ENCODE measurements at regions not wholly inside any gene's neighbourhood (a gene's known extent, or its start where the extent isn't known, plus 50 kb on each side); places are given as distances from the start of the nearest gene placed in this dataset.

- DNase-seq = no peak
Measured at GRCh38 chr16:76913046-76913445, 277.9 kb upstream of the MON1B start.

GRCh38 chr16:76926042-76926441, 264.9 kb upstream of the MON1B start:
- DNase-seq = no peak

DNA sequence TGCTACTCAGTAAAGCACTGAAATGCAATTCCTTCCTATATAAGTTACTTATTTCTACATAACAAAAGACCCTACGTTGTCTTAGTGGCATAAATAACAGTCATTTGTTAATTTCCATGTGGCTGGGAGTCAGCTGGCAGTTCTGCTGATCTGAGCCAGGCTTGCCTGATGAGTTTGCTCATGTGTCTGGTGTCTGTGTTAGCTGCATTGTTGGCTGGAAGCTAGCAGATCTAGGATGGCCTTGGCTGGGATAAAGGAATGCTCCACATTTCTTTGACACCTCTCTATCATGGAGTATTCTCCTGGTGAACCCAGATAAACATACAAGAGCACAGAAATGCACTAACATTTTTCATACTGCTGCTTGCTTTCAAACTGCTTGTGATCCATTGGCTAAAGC, 264.4 kb upstream of the MON1B start:
- no peak for DNase-seq

DNA sequence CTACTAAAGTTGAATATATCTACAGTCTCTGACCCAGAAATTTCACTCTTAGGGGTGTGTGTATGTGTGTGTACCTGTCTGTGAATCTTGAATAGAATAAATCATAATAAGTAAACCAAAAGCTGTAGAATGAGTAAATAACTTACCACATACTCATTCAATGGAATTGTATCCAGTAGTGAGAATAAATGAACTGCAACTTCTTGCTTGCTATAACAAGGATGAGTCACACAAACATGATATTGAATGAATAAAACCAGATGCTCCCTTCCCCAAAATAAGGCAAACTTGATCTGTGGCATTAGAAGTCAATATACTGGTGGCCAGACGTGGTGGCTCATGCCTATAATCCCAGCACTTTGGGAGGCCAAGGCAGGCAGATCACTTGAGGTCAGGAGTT, 259.8 kb upstream of the MON1B start:
- no peak for DNase-seq

GRCh38 chr16:76932541-76933211, 258.3 kb upstream of the MON1B start:
- no peak for DNase-seq

DNA sequence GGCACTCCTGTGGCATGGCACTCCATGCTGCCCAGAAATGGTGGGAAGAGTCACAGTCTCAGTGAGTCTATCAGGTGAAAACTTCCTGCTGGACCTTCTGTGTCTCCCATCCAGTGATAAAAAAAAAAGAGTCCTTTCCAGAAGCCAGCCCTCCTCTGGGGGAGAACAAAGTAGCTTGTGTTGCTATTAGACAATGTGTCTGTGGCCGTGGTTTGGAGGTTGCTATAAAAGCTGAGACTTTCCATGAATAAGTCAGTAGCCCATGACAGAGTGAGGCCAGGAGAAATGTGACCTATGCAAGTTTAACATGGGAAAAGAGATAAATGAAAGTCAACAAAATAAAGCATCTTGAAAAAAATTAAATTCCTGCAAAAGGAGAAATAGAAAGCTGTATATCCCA, 250.7 kb upstream of the MON1B start:
- no peak for DNase-seq

GRCh38 chr16:76941113-76941512, 249.9 kb upstream of the MON1B start:
- no peak for DNase-seq

- no peak for DNase-seq
Measured at GRCh38 chr16:76942089-76942488, 248.9 kb upstream of the MON1B start.

- DNase-seq = no peak
Measured at GRCh38 chr16:76943921-76944320, 247.1 kb upstream of the MON1B start.

- DNase-seq = no peak
Measured at GRCh38 chr16:76946879-76947278, 244.1 kb upstream of the MON1B start.

GRCh38 chr16:76947749-76948148, 243.2 kb upstream of the MON1B start:
- no peak for DNase-seq

DNA sequence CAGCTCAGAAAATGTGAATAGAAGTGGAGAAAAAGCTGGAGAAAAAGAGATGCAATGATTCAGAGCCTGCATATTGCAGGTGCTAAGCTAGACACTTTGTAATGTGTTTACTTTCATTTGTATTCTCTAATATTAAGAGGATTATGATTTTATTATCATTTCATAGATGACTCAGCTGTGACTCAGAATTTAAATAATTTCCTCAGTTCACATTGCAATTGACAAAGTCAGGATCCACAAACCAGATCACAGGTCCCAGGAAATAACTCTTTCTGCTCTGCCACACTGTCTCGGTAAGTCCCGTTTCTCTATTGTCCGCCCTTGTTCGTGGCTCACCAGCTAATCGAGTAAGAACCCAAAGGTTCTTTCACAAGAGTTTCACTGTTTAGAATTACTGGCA, 235.4 kb upstream of the MON1B start:
- no peak for DNase-seq

DNA sequence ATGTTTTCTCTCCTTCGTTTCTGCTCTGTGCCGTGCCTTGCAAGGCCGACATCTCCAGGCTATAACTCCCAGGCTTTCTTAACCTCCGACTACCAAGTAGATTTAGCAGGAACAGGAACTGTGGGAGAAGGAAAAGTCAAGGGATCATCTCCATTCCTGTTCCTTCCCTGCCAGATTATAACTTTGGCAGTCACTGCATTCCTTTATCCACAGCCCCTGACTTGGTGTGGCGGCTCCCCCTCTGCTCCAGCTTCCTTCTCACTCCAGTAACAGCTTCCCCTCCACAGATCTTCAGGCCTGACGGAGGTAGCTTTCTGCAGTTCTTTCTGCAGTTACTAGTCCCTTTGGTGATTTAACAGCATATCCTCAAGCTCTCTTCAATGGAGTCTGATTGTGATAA, 234.6 kb upstream of the MON1B start:
- no peak for DNase-seq

- DNase-seq = no peak
Measured at GRCh38 chr16:76956841-76957240, 234.1 kb upstream of the MON1B start.

GRCh38 chr16:76959166-76959565, 231.8 kb upstream of the MON1B start:
- DNase-seq = no peak

GRCh38 chr16:76963614-76964315, 227.2 kb upstream of the MON1B start:
- DNase-seq = no peak

DNA sequence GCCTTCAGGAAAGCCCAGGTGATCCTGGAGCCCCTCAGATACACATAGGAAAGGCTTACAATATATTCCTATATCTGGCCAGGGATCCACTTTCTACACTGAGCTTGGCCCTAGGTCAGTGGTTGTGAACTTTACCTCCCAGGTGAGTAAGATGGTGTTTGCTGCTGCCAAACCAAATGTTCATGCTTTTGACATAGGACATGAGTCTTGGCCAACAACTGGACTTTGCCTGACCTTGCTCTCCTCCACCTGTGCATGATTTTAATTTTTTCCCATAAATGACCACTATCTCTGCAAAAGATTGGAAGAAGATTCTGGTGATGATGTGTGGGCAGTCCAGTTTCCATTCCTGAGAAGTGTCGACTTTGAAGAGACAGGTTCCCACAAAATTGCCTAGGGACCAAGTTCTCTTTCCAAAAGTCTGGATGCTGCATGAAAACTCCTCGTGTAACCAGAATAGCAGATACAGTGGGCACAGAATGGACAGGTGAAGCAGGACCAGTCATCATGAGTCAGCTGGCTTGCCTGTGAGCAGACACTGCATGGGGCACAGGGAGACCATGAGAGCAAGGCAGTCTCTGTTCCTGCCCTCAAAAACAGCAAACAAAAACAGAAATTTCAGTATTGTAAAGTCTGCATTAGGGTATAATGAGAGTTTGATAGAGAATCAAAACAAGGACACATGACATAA, 226.4 kb upstream of the MON1B start:
- DNase-seq = no peak

DNA sequence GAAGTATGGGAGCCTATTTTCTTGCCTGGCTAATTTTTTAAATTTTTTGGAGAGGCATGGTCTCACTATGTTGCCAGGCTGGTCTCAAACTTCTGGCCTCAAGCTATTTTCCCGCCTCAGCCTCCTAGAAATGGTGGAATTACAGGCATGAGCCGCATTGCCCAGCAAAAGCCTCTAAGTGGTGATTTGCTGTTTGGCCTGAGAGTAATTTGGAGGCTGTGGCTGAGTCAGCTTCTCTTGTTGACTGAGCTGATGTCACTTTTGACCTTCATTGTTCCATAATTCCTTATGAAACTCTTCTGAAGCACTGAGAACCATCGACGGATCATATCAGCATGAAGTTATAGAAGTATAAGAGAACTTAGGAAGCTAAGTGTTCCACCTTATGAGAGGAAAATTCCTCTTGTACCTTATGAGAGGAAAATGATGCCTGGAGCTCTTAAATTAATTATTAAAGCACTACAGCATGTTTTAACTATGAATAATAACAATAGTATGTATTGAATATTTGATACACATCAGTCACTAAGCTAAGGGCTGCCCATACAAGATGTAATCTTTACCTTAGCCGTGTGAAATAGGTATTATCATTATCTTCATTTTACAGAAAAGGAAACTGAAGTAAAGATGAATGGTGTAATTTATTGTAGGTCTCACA, 220.8 kb upstream of the MON1B start:
- no peak for DNase-seq

GRCh38 chr16:76970745-76971099, 220.3 kb upstream of the MON1B start:
- DNase-seq = no peak

GRCh38 chr16:76976101-76976500, 214.9 kb upstream of the MON1B start:
- no peak for DNase-seq

DNA sequence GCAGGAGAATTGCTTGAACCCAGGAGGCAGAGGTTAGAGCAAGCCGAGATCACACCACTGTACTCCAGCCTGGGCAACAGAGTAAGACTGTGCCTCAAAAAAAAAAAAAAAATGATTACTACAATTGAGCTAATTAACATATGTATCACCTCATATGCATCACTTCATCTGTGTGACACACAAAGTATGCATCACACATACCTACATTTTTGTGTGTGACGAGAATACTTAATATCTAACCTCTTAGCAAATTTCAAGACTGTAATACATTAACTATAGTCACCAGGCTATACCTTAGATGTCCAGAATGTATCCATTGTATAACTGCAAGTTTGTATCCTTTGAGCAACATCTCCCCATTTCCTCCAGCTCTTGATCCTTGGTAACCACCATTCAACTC, 214.2 kb upstream of the MON1B start:
- no peak for DNase-seq

DNA sequence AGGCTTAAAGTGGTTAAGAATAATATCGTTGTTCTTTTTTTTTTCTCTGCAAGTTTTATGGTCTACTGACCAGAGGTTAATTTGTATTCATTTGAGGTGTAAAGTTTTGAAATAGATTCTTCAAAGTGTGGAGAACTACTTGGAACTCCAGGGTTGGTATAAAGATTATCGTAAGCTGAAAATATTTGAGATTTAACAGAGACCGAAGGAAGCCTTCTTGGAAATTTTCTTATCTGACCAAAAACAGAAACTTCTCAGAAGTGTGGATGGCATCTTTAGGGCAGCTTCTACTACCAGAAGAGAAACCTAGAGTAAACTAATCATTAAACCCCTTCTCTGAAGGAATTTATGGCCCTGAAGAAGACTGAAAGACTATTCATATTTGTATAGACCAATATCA, 206.8 kb upstream of the MON1B start:
- DNase-seq = no peak

GRCh38 chr16:76985392-76986045, 205.5 kb upstream of the MON1B start:
- DNase-seq = no peak
